SH-SY5Y (cell line): ENCODE measurements at regions not wholly inside any gene's neighbourhood (a gene's known extent, or its start where the extent isn't known, plus 50 kb on each side); places are given as distances from the start of the nearest gene placed in this dataset.
A peak's percentile ranks its signal among the peaks of the same experiment; 100 is the strongest.

Source experiments
- GATA2 ChIP-seq: IDR thresholded peaks from 2 replicates; pipeline ENCODE4 v1.6.1; 2011; ENCODE audit warnings: mild to moderate bottlenecking, low read depth, low read length
- GATA3 ChIP-seq: IDR thresholded peaks from 2 replicates; pipeline ENCODE4 v1.6.1; 2011; ENCODE audit warnings: low read depth, mild to moderate bottlenecking, low read length, moderate library complexity

GRCh38 chr1:48102766-48103165 is 105.6 kb upstream of the TRABD2B start:
- TF ChIP-seq GATA3 (no peak), GATA2 (no peak)

- TF ChIP-seq GATA3 (no peak), GATA2 (no peak)
Measured at GRCh38 chr1:48099072-48099773, 102.0 kb upstream of the TRABD2B start.

- TF ChIP-seq GATA3, result no peak
- no peak for TF ChIP-seq GATA2
Measured at GRCh38 chr1:48093696-48094528, 96.7 kb upstream of the TRABD2B start.

- TF ChIP-seq GATA2, result no peak
Measured at GRCh38 chr1:48093147-48093546, 96.0 kb upstream of the TRABD2B start.

GRCh38 chr1:48092401-48092800 is 95.2 kb upstream of the TRABD2B start:
- TF ChIP-seq GATA3 (no peak), GATA2 (no peak)

- no peak for TF ChIP-seq GATA3
- TF ChIP-seq GATA2, result no peak
Measured at GRCh38 chr1:48089356-48089891, 92.2 kb upstream of the TRABD2B start.

- TF ChIP-seq GATA2 (no peak), GATA3 (no peak)
Measured at GRCh38 chr1:48084826-48085225, 87.6 kb upstream of the TRABD2B start.

- TF ChIP-seq GATA2 (peak; percentile 46), GATA3 (no peak)
Measured at GRCh38 chr1:48082271-48082962, 85.2 kb upstream of the TRABD2B start.

GRCh38 chr1:48080331-48081255 is 83.4 kb upstream of the TRABD2B start:
- TF ChIP-seq GATA2 (no peak), GATA3 (no peak)

- TF ChIP-seq GATA2 (no peak), GATA3 (no peak)
Measured at GRCh38 chr1:48079096-48079495, 81.9 kb upstream of the TRABD2B start.

GRCh38 chr1:48077795-48078222 is 80.6 kb upstream of the TRABD2B start:
- TF ChIP-seq GATA2, result no peak
- TF ChIP-seq GATA3, result no peak

- TF ChIP-seq GATA3 (no peak), GATA2 (no peak)
Measured at GRCh38 chr1:48076017-48076416, 78.8 kb upstream of the TRABD2B start.

GRCh38 chr1:48073798-48074530 is 76.8 kb upstream of the TRABD2B start:
- TF ChIP-seq GATA3 (no peak), GATA2 (no peak)
